H1 (cell line): ENCODE measurements at regions not wholly inside any gene's neighbourhood (a gene's known extent, or its start where the extent isn't known, plus 50 kb on each side); places are given as distances from the start of the nearest gene placed in this dataset.

Experiments used
- BCL11A ChIP-seq, 2 experiments: IDR thresholded peaks; one replicate each; pipeline ENCODE4 v1.6.1; 2011; ENCODE audit warnings: low read depth in 2 of 2, low read length in 2 of 2, mild to moderate bottlenecking in 2 of 2
- CHD2 ChIP-seq: IDR thresholded peaks from 2 replicates; pipeline ENCODE4 v1.6.1; 2012; ENCODE audit warnings: low read length, improper control_type of control experiment
- HDAC6 ChIP-seq: IDR thresholded peaks from one replicate; pipeline ENCODE4 v1.7.1; 2012; ENCODE audit warnings: low read depth, mild to moderate bottlenecking, inconsistent platforms, low read length, moderate library complexity
- POU5F1 ChIP-seq: IDR thresholded peaks from 2 replicates; pipeline ENCODE4 v1.6.1; 2011; ENCODE audit warnings: low read depth, mild to moderate bottlenecking, low read length, moderate library complexity
- TBP ChIP-seq: IDR thresholded peaks from 2 replicates; pipeline ENCODE4 v1.6.1; 2011; ENCODE audit warnings: low read depth, low read length, improper control_type of control experiment

GRCh38 chr6:14036911-14037310 lies 80.7 kb upstream of the CD83 start (continued):
- no peak for TF ChIP-seq TBP
- no peak for TF ChIP-seq BCL11A (IDR thresholded peaks at IDR 0.05; ENCODE audit: low read depth in 2 of 2, low read length in 2 of 2)
- TF ChIP-seq HDAC6: no peak
- no peak for TF ChIP-seq CHD2
- TF ChIP-seq POU5F1: no peak
